ENCODE measurements at regions not wholly inside any gene's neighbourhood (a gene's known extent, or its start where the extent isn't known, plus 50 kb on each side); places are given as distances from the start of the nearest gene placed in this dataset.

DNA sequence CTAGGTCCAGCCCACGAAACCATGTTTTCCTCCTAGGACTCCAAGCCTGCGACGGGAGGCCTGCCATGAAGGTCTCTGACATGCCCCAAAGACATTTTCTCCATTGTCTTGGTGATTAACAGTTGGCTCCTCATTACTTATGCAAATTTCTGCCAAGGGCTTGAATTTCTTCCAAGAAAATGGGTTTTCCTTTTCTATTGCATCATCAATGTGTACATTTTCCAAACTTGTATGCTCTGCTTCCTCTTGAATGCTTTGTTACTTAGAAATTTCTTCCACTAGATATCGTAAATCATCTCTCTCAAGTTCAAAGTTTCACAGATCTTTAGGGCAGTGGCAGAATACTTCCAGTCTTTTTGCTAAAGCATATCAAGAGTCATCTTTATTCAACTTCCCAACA, 1792.7 kb upstream of the CDH9 start (continued):
- TF ChIP-seq, protein P1, sequence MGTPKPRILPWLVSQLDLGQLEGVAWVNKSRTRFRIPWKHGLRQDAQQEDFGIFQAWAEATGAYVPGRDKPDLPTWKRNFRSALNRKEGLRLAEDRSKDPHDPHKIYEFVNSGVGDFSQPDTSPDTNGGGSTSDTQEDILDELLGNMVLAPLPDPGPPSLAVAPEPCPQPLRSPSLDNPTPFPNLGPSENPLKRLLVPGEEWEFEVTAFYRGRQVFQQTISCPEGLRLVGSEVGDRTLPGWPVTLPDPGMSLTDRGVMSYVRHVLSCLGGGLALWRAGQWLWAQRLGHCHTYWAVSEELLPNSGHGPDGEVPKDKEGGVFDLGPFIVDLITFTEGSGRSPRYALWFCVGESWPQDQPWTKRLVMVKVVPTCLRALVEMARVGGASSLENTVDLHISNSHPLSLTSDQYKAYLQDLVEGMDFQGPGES (IDR thresholded peaks at IDR 0.05; ENCODE audit: low read depth, low read length), result no peak
- TF ChIP-seq POLR2AphosphoS5 (IDR thresholded peaks at IDR 0.05; ENCODE audit: low read depth, low read length), result no peak
- TF ChIP-seq, protein P2, sequence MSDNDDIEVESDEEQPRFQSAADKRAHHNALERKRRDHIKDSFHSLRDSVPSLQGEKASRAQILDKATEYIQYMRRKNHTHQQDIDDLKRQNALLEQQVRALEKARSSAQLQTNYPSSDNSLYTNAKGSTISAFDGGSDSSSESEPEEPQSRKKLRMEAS (IDR thresholded peaks at IDR 0.05; ENCODE audit: low read depth), result no peak
- TF ChIP-seq, protein P3, sequence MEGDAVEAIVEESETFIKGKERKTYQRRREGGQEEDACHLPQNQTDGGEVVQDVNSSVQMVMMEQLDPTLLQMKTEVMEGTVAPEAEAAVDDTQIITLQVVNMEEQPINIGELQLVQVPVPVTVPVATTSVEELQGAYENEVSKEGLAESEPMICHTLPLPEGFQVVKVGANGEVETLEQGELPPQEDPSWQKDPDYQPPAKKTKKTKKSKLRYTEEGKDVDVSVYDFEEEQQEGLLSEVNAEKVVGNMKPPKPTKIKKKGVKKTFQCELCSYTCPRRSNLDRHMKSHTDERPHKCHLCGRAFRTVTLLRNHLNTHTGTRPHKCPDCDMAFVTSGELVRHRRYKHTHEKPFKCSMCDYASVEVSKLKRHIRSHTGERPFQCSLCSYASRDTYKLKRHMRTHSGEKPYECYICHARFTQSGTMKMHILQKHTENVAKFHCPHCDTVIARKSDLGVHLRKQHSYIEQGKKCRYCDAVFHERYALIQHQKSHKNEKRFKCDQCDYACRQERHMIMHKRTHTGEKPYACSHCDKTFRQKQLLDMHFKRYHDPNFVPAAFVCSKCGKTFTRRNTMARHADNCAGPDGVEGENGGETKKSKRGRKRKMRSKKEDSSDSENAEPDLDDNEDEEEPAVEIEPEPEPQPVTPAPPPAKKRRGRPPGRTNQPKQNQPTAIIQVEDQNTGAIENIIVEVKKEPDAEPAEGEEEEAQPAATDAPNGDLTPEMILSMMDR (IDR thresholded peaks at IDR 0.05), result no peak
- no peak for TF ChIP-seq SIN3A (IDR thresholded peaks at IDR 0.05; ENCODE audit: borderline replicate concordance, low read depth, low read length)
- no peak for TF ChIP-seq GATA2 (CRISPR knock-in tag; IDR thresholded peaks at IDR 0.05)

DNA sequence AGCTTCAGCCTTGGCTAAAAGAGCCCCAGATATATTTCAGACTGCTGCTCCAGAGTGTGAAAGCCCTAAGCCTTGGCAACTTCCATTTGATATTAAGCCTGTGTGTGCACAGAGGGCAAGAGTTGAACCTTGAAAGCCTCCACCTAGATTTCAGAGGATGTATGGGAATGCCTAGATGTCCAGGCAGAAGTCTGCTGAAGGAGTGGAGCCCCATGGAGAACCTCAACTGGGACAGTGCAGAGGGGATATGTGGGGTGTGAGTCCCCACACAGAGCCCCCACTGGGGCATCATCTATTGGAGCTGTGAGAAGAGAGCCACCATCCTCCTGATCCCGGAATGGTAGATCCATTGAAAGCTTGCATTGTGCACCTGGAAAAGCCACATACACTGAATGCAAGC, 1784.8 kb upstream of the CDH9 start:
- CTCF ChIA-PET, result no interaction called here
- no peak for TF ChIP-seq YY1 (IDR thresholded peaks at IDR 0.05; ENCODE audit: low read depth)
- TF ChIP-seq, protein P4, sequence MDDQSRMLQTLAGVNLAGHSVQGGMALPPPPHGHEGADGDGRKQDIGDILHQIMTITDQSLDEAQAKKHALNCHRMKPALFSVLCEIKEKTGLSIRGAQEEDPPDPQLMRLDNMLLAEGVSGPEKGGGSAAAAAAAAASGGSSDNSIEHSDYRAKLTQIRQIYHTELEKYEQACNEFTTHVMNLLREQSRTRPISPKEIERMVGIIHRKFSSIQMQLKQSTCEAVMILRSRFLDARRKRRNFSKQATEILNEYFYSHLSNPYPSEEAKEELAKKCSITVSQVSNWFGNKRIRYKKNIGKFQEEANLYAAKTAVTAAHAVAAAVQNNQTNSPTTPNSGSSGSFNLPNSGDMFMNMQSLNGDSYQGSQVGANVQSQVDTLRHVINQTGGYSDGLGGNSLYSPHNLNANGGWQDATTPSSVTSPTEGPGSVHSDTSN (IDR thresholded peaks at IDR 0.05), result no peak
- TF ChIP-seq MEF2A (IDR thresholded peaks at IDR 0.05; ENCODE audit: borderline replicate concordance, low read depth), result no peak
- TF ChIP-seq, protein P5, sequence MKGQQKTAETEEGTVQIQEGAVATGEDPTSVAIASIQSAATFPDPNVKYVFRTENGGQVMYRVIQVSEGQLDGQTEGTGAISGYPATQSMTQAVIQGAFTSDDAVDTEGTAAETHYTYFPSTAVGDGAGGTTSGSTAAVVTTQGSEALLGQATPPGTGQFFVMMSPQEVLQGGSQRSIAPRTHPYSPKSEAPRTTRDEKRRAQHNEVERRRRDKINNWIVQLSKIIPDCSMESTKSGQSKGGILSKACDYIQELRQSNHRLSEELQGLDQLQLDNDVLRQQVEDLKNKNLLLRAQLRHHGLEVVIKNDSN (IDR thresholded peaks at IDR 0.05; ENCODE audit: borderline replicate concordance, low read depth), result no peak
- TF ChIP-seq GATA2 (CRISPR knock-in tag; IDR thresholded peaks at IDR 0.05), result no peak
- TF ChIP-seq NRF1 (IDR thresholded peaks at IDR 0.05; ENCODE audit: low read depth, low read length), result no peak
- TF ChIP-seq MXI1 (IDR thresholded peaks at IDR 0.05; ENCODE audit: low read depth, low read length), result no peak
- TF ChIP-seq, protein P6, sequence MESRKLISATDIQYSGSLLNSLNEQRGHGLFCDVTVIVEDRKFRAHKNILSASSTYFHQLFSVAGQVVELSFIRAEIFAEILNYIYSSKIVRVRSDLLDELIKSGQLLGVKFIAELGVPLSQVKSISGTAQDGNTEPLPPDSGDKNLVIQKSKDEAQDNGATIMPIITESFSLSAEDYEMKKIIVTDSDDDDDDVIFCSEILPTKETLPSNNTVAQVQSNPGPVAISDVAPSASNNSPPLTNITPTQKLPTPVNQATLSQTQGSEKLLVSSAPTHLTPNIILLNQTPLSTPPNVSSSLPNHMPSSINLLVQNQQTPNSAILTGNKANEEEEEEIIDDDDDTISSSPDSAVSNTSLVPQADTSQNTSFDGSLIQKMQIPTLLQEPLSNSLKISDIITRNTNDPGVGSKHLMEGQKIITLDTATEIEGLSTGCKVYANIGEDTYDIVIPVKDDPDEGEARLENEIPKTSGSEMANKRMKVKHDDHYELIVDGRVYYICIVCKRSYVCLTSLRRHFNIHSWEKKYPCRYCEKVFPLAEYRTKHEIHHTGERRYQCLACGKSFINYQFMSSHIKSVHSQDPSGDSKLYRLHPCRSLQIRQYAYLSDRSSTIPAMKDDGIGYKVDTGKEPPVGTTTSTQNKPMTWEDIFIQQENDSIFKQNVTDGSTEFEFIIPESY (IDR thresholded peaks at IDR 0.05; ENCODE audit: borderline replicate concordance, low read depth), result no peak
- TF ChIP-seq FOXM1 (IDR thresholded peaks at IDR 0.05; ENCODE audit: low read depth), result no peak
- no peak for TF ChIP-seq TCF12 (IDR thresholded peaks at IDR 0.05)
- no peak for TF ChIP-seq SIN3A (IDR thresholded peaks at IDR 0.05; ENCODE audit: borderline replicate concordance, low read depth, low read length)
- no peak for TF ChIP-seq EP300 (IDR thresholded peaks at IDR 0.05; ENCODE audit: borderline replicate concordance in 1 of 2, low read depth in 1 of 2, low read length in 1 of 2)
- TF ChIP-seq, protein P7, sequence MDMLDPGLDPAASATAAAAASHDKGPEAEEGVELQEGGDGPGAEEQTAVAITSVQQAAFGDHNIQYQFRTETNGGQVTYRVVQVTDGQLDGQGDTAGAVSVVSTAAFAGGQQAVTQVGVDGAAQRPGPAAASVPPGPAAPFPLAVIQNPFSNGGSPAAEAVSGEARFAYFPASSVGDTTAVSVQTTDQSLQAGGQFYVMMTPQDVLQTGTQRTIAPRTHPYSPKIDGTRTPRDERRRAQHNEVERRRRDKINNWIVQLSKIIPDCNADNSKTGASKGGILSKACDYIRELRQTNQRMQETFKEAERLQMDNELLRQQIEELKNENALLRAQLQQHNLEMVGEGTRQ (IDR thresholded peaks at IDR 0.05; ENCODE audit: borderline replicate concordance, low read depth, low read length), result no peak
- no peak for TF ChIP-seq SMC3 (IDR thresholded peaks at IDR 0.05; ENCODE audit: low read depth, low read length)
- no peak for TF ChIP-seq RFX5 (IDR thresholded peaks at IDR 0.05; ENCODE audit: low read length)
- no peak for TF ChIP-seq NFIC (IDR thresholded peaks at IDR 0.05; ENCODE audit: borderline replicate concordance)
- no peak for TF ChIP-seq CHD2 (IDR thresholded peaks at IDR 0.05; ENCODE audit: low read length, partially characterized antibody)

More for the DNA sequence above, 1784.8 kb upstream of the CDH9 start:
- Histone ChIP-seq H2AFZ (ENCODE audit: low read depth) (no peak overlapping the region), H3K36me3 (replicated peaks in 1 of 2; ENCODE audit: control insufficient read depth in 1 of 2, insufficient read depth in 2 of 2, low read length in 1 of 2) (no peaks in the 10 kb centered on the region), H3K79me2 (ENCODE audit: insufficient read depth) (no peaks in the 10 kb centered on the region), H3K9me3 (no peaks in the 10 kb centered on the region), H3K9ac (no peak overlapping the region), H3K9me2 (no peaks in the 10 kb centered on the region), H3F3A (replicated peaks; ENCODE audit: insufficient read depth) (no peaks in the 10 kb centered on the region), H3K4me2 (no peak overlapping the region), H3K4me3 (ENCODE audit: low read depth in 2 of 2, low read length in 1 of 2) (no peak overlapping the region), H4K20me1 (ENCODE audit: insufficient read depth) (no peaks in the 10 kb centered on the region), H3K4me1 (ENCODE audit: control insufficient read depth in 1 of 2, insufficient read depth in 2 of 2, low read depth in 1 of 2, low read length in 1 of 2) (no peaks in the 10 kb centered on the region), H3K27ac (ENCODE audit: low read depth in 2 of 2, low read length in 1 of 2) (no peak overlapping the region), H3K27me3 (ENCODE audit: insufficient read depth) (no peaks in the 10 kb centered on the region)
- no peak for DNase-seq
- WGBS (ENCODE audit: low lambda C conversion rate), result 0% methylated on average over 1 of the region's 1 CpG
- POLR2A ChIA-PET, result no interaction called here

Measured in SK-N-SH (cell line).